ENCODE measurements at regions not wholly inside any gene's neighbourhood (a gene's known extent, or its start where the extent isn't known, plus 50 kb on each side); places are given as distances from the start of the nearest gene placed in this dataset.

DNA sequence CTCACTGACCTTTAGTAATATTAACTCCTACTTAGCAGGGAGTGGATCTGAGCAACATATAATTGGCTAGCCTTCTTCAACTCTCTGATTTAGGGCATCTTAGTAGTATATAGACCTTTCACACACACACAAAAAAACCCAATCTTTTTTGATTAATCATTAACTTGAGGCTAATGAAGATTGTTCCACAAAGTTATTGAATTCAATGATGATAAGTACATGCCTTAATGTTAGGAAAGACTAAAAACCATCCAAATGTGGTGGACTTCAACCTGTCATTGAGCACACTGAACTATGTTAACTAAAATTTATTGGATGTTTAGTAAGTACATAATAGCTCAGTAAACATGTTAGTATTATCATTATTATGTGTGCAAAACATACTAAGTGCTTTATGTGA, 179.4 kb upstream of the SLC25A13 start:
- Histone ChIP-seq H3K4me1 (ENCODE audit: insufficient read depth, low read length) (no peaks in the 10 kb centered on the region), H3K27me3 (ENCODE audit: insufficient read depth, low read length) (peaks cover 3% of the 10 kb centered on the region), H3K36me3 (ENCODE audit: insufficient read depth, low read length) (no peaks in the 10 kb centered on the region), H2AFZ (ENCODE audit: low read depth, low read length) (no peak overlapping the region), H3K9me3 (ENCODE audit: low read length) (no peaks in the 10 kb centered on the region), H3K4me3 (ENCODE audit: low read length) (no peak overlapping the region)

DNA sequence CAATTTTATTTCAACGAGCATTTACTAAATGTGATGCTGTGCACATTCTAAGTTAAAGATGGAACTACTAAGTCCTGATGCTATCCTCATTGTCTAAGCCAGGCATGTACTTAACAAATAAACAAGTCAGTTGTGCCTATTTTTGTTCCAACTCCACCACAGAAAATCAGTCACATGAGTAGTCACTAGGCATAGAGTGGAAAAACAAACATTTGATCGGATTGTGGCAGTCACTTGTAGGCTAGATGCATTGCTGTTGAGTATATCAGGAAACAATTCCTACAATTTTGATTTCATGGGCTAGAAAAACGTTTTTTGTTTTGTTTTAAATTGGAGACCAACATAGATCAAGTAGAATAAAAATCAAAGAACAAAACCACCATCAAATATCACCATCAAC, 177.6 kb upstream of the SLC25A13 start:
- H3K27me3 ChIP-seq (ENCODE audit: insufficient read depth, low read length) = peaks cover 3% of the 10 kb centered on the region
- no peak overlapping the region for H2AFZ ChIP-seq (ENCODE audit: low read depth, low read length)
- no peaks in the 10 kb centered on the region for H3K4me1 ChIP-seq (ENCODE audit: insufficient read depth, low read length)
- H3K9me3 ChIP-seq (ENCODE audit: low read length) = no peaks in the 10 kb centered on the region
- H3K36me3 ChIP-seq (ENCODE audit: insufficient read depth, low read length) = no peaks in the 10 kb centered on the region
- no peak overlapping the region for H3K4me3 ChIP-seq (ENCODE audit: low read length)

DNA sequence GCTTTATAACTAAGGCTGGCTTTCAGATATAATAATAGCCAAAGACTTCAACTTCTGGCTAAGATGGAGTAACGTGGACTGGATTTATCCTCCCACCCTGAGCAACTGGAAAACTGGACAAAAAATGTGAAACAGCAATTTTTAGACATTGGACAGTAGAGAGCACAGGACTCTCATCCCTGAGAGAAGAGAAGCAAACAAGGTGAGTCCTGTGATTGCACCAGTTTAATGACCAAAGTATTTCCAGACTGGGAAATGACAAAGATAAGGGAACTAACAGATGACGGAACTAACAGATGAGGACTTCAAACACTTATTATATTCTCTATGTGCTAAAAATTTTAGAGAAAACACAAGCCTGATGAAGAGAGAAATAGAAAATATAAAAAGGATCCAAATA, 175.7 kb upstream of the SLC25A13 start:
- Histone ChIP-seq H3K4me3 (ENCODE audit: low read length) (no peak overlapping the region), H3K36me3 (ENCODE audit: insufficient read depth, low read length) (no peaks in the 10 kb centered on the region), H3K27me3 (ENCODE audit: insufficient read depth, low read length) (no peaks in the 10 kb centered on the region), H3K9me3 (ENCODE audit: low read length) (no peaks in the 10 kb centered on the region), H3K4me1 (ENCODE audit: insufficient read depth, low read length) (no peaks in the 10 kb centered on the region), H2AFZ (ENCODE audit: low read depth, low read length) (no peak overlapping the region)

DNA sequence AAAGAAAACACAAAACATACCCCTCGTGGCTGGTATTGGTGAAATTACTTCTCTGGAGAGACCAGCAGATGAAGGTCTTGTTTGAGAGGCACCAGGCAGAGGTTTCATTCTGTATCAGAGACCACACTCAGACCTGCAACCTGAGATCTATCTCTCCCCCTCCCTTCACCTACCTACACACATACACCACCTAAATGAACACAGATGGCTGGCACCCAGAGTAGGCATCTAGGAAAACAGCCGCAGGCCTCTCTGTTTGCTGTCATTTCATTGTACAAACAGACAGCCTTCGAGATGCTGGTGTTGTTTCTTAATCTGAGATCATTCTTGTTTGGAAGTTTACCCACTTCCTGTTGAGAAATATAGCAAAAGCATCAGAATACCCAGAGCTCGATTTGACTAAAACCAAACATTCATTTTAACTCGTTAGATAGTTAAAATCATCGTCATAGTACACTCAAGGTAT, 173.9 kb upstream of the SLC25A13 start:
- Histone ChIP-seq H3K4me1 (ENCODE audit: insufficient read depth, low read length) (no peaks in the 10 kb centered on the region), H2AFZ (ENCODE audit: low read depth, low read length) (no peak overlapping the region), H3K9me3 (ENCODE audit: low read length) (no peaks in the 10 kb centered on the region), H3K36me3 (ENCODE audit: insufficient read depth, low read length) (no peaks in the 10 kb centered on the region), H3K4me3 (ENCODE audit: low read length) (no peak overlapping the region), H3K27me3 (ENCODE audit: insufficient read depth, low read length) (no peaks in the 10 kb centered on the region)

DNA sequence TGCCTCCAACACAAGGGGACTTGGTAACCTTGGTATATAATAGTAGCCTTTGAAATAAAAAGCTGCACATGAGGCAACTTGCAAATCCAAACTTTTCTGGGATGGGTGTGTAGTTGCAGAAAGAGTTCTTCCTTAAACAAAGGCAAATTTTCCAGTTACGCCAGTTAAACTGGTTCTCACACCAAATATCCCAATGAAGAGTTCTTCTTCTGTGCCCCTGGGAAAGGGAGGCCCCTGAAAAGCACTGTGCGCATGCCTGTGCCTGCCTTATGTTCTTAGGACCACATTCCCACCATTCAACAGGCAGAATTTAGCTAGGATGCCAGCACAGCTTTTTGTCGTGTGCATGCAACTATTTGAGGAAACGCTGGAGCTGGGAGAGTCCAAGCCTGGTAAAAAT, 164.8 kb upstream of the SLC25A13 start:
- Histone ChIP-seq H3K4me1 (ENCODE audit: insufficient read depth, low read length) (no peaks in the 10 kb centered on the region), H2AFZ (ENCODE audit: low read depth, low read length) (no peak overlapping the region), H3K36me3 (ENCODE audit: insufficient read depth, low read length) (no peaks in the 10 kb centered on the region), H3K27me3 (ENCODE audit: insufficient read depth, low read length) (no peaks in the 10 kb centered on the region), H3K4me3 (ENCODE audit: low read length) (no peak overlapping the region), H3K9me3 (ENCODE audit: low read length) (no peaks in the 10 kb centered on the region)

DNA sequence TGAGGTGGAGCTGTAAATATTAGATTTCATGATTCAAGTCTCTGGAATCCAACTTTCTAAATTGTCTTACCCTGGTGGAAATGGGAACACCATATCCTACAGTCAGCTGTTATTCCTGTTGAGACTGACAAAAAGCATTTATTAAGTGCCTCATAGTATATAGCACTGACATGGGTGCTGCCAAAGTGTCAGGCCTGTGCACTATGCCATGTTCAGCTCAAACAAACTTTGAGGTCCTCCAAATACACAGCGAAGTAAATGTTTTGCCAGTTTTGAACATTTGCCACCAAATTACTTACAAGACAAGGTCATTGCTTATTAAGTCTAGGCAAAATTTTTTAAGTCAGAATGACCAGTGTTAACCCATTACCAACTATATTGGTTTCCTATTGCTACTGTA, 162.9 kb upstream of the SLC25A13 start:
- H3K9me3 ChIP-seq (ENCODE audit: low read length) = no peaks in the 10 kb centered on the region
- H3K27me3 ChIP-seq (ENCODE audit: insufficient read depth, low read length) = no peaks in the 10 kb centered on the region
- H3K36me3 ChIP-seq (ENCODE audit: insufficient read depth, low read length) = no peaks in the 10 kb centered on the region
- no peak overlapping the region for H2AFZ ChIP-seq (ENCODE audit: low read depth, low read length)
- H3K4me1 ChIP-seq (ENCODE audit: insufficient read depth, low read length) = no peaks in the 10 kb centered on the region
- no peak overlapping the region for H3K4me3 ChIP-seq (ENCODE audit: low read length)

DNA sequence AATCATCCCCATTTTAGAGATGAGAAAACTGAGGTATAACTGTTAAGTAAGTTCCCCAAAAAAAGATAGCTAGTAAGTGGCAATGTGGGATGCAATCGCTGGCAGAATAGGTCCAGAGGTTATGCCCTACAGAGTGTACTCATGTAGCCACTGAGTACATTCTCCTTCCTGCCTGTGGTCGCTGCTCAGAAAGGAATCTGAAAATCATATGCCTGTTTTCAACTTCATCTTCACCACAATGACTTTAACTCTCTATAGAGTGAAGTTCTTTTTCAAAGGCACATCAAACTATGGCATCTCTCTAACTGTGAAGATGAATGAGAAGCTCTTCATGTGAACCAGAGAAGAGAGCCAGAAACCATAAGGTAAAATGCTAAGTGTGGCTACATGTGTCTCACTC, 162.2 kb upstream of the SLC25A13 start:
- no peak overlapping the region for H2AFZ ChIP-seq (ENCODE audit: low read depth, low read length)
- no peaks in the 10 kb centered on the region for H3K36me3 ChIP-seq (ENCODE audit: insufficient read depth, low read length)
- H3K27me3 ChIP-seq (ENCODE audit: insufficient read depth, low read length) = no peaks in the 10 kb centered on the region
- H3K4me3 ChIP-seq (ENCODE audit: low read length) = no peak overlapping the region
- H3K9me3 ChIP-seq (ENCODE audit: low read length) = no peaks in the 10 kb centered on the region
- H3K4me1 ChIP-seq (ENCODE audit: insufficient read depth, low read length) = peaks cover 1% of the 10 kb centered on the region

DNA sequence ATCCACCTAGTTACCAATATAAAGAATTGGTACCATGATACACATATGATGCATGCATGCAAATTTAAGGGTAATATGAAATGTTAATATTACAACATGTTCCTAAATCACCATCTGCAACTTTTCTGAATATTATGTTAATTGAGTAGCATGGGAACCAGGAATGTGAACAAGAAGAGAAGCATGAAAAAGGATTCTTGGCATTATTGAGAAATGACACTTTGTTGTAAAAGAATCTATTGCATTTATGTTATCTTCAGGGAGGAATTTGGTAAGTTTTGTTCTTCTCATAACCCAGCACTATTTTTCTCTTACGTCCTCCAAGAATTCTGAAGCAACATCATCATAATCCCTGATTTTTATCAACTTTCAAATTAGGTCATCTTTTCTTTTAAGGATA, 159.9 kb upstream of the SLC25A13 start:
- no peak overlapping the region for H2AFZ ChIP-seq (ENCODE audit: low read depth, low read length)
- peaks cover 6% of the 10 kb centered on the region for H3K4me1 ChIP-seq (ENCODE audit: insufficient read depth, low read length)
- peaks cover under 1% of the 10 kb centered on the region for H3K27me3 ChIP-seq (ENCODE audit: insufficient read depth, low read length)
- no peaks in the 10 kb centered on the region for H3K9me3 ChIP-seq (ENCODE audit: low read length)
- no peaks in the 10 kb centered on the region for H3K36me3 ChIP-seq (ENCODE audit: insufficient read depth, low read length)
- no peak overlapping the region for H3K4me3 ChIP-seq (ENCODE audit: low read length)

DNA sequence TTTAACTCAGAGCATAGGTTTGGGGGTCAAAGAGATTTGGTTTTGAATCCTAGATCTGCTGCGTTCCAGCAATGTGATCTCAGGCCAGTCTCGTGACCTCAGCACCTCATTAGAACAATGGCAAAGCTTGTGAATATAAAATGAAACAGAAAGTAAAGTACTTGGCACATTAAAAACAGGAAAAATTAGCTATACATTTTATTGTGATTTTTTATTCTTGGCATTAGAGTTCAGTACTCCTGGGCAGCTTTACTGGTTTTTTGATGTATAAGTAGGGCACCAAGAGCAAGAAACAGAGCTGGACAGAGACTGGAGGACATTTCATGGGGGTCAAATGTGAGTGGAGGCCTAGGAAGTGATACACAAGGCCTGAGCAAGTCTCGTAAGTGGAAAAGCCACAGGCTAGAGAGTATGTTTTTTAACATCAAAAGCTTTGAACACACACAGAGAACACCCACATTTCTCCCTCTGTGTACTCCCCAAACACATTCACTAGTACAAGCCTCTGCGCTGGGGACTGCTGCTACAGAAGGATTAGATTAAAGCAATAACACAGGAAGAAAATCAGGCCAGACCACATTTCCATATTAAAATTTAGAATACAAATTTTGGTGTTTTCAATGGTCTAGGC, 157.2 kb upstream of the SLC25A13 start:
- no peak overlapping the region for H3K4me3 ChIP-seq (ENCODE audit: low read length)
- H2AFZ ChIP-seq (ENCODE audit: low read depth, low read length) = no peak overlapping the region
- peaks cover 3% of the 10 kb centered on the region for H3K27me3 ChIP-seq (ENCODE audit: insufficient read depth, low read length)
- H3K36me3 ChIP-seq (ENCODE audit: insufficient read depth, low read length) = no peaks in the 10 kb centered on the region
- H3K4me1 ChIP-seq (ENCODE audit: insufficient read depth, low read length) = peaks cover 6% of the 10 kb centered on the region
- no peaks in the 10 kb centered on the region for H3K9me3 ChIP-seq (ENCODE audit: low read length)

DNA sequence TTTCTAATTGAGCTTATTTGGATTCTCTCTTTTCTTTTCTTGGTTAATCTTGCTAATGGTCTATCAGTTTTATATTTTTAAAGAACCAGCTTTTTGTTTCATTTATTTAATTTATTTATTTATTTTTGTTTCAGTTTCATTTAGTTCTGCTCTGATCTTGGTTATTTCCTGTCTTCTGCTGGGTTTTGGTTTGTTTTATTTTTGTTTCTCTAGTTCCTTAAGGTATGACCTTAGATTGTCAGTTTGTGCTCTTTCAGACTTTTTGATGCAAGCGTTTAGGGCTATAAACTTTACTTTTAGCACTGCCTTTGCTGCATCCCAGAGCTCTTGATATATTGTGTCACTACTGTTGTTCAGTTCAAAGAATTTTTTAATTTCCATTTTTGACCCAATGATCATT, 149.7 kb upstream of the SLC25A13 start:
- no peak overlapping the region for H2AFZ ChIP-seq (ENCODE audit: low read depth, low read length)

DNA sequence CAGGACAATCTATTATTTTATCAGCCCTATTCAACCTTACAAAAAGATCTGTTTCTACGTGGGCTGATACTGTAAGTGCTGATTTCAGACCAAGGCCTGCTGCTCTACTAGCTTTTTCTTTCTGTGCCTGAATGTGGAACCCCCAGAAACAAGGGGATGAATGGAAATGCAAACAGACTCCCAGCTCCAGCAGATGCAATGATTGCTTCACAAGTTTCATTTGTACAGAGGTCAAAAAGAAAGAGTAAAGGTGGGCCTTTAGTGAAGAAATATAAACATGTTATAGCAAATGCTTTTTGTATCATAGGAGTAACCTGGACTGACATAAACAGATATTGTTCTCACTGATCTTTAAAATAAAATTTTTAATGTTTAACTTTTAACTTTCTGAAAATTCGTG, 130.2 kb upstream of the SLC25A13 start:
- H3K27me3 ChIP-seq (ENCODE audit: insufficient read depth, low read length) = peaks cover 3% of the 10 kb centered on the region
- H3K9me3 ChIP-seq (ENCODE audit: low read length) = no peaks in the 10 kb centered on the region
- H3K36me3 ChIP-seq (ENCODE audit: insufficient read depth, low read length) = no peaks in the 10 kb centered on the region
- H3K4me1 ChIP-seq (ENCODE audit: insufficient read depth, low read length) = peaks cover 10% of the 10 kb centered on the region
- no peak overlapping the region for H3K4me3 ChIP-seq (ENCODE audit: low read length)
- no peak overlapping the region for H2AFZ ChIP-seq (ENCODE audit: low read depth, low read length)

More for the DNA sequence above, 149.7 kb upstream of the SLC25A13 start:
- no peaks in the 10 kb centered on the region for H3K4me1 ChIP-seq (ENCODE audit: insufficient read depth, low read length)
- no peaks in the 10 kb centered on the region for H3K36me3 ChIP-seq (ENCODE audit: insufficient read depth, low read length)
- no peak overlapping the region for H3K4me3 ChIP-seq (ENCODE audit: low read length)
- peaks cover 3% of the 10 kb centered on the region for H3K27me3 ChIP-seq (ENCODE audit: insufficient read depth, low read length)
- no peaks in the 10 kb centered on the region for H3K9me3 ChIP-seq (ENCODE audit: low read length)

DNA sequence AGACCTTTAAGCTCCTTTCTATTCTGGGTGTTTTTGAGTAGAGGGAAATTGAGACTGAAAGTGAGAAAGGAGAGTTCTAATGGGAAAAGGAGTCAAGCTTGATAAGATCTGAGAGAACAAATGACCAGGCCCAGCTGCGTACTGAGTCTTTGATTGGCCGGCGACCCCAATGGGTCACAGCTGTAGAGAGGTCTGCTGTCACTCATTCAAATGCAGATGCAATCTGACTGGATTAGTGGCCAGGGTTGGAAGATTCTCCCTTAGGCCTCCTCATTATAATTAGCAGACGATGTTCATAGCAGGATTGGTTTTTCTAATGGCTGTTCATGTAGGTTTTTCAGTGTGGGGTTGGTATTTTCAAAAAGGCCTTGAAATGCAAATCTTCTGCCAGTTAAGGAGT, 127.2 kb upstream of the SLC25A13 start:
- no peaks in the 10 kb centered on the region for H3K36me3 ChIP-seq (ENCODE audit: insufficient read depth, low read length)
- H3K27me3 ChIP-seq (ENCODE audit: insufficient read depth, low read length) = no peaks in the 10 kb centered on the region
- H2AFZ ChIP-seq (ENCODE audit: low read depth, low read length) = no peak overlapping the region
- peaks cover 10% of the 10 kb centered on the region for H3K4me1 ChIP-seq (ENCODE audit: insufficient read depth, low read length)
- H3K9me3 ChIP-seq (ENCODE audit: low read length) = no peaks in the 10 kb centered on the region
- no peak overlapping the region for H3K4me3 ChIP-seq (ENCODE audit: low read length)

DNA sequence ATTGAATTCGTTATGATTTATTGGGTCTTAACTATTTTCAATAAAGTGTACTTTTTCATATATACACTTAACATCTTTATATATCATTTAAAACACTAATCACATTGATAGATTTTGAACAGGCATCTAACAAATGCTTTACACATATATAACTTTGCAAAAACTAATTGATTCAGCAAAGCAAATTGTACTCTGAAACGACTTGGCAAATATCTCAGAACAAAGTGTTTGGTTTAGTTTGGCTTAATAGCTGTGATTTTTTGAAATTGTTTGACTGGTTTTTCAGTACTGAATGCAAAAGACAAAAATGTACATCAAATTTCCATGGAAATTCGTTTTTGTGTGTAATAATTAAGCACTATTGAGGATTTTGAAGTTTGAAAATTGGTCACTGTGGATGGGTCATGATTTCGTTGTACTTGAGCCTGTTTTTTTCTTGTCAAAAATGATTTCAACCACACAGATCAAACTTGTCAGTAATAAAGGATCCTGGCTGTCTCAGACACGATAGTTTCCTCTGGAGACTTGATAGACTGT, 125.3 kb upstream of the SLC25A13 start:
- H3K27me3 ChIP-seq (ENCODE audit: insufficient read depth, low read length) = no peaks in the 10 kb centered on the region
- H2AFZ ChIP-seq (ENCODE audit: low read depth, low read length) = no peak overlapping the region
- no peaks in the 10 kb centered on the region for H3K36me3 ChIP-seq (ENCODE audit: insufficient read depth, low read length)
- peaks cover 10% of the 10 kb centered on the region for H3K4me1 ChIP-seq (ENCODE audit: insufficient read depth, low read length)
- no peak overlapping the region for H3K4me3 ChIP-seq (ENCODE audit: low read length)
- no peaks in the 10 kb centered on the region for H3K9me3 ChIP-seq (ENCODE audit: low read length)

All from neuron (in vitro differentiated cells).